ENCODE measurements at regions not wholly inside any gene's neighbourhood (a gene's known extent, or its start where the extent isn't known, plus 50 kb on each side); places are given as distances from the start of the nearest gene placed in this dataset.

DNA sequence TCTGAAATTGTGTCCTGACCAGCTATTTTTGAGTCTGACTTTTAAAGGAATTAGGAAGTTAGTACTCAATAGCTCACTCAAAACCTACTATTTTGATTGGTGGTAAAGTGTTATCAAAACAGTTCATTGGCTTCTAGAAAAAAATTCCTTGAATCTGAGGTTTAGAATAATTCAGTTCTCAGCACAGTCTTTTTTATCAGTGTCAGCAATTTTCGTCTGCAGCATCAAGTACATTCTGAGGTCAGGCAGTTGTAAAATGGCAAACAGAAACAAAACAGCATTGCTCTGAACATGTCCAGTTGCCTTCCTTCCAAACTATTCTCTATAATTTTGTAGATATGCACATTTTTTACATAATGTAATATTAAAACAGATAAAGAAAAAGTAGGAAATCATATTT lies 1644.1 kb downstream of the SLITRK5 start:
- TF ChIP-seq POLR2A (IDR thresholded peaks at IDR 0.05; ENCODE audit: low read depth, low read length), result no peak
- TF ChIP-seq, protein P1, sequence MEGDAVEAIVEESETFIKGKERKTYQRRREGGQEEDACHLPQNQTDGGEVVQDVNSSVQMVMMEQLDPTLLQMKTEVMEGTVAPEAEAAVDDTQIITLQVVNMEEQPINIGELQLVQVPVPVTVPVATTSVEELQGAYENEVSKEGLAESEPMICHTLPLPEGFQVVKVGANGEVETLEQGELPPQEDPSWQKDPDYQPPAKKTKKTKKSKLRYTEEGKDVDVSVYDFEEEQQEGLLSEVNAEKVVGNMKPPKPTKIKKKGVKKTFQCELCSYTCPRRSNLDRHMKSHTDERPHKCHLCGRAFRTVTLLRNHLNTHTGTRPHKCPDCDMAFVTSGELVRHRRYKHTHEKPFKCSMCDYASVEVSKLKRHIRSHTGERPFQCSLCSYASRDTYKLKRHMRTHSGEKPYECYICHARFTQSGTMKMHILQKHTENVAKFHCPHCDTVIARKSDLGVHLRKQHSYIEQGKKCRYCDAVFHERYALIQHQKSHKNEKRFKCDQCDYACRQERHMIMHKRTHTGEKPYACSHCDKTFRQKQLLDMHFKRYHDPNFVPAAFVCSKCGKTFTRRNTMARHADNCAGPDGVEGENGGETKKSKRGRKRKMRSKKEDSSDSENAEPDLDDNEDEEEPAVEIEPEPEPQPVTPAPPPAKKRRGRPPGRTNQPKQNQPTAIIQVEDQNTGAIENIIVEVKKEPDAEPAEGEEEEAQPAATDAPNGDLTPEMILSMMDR (conservative IDR thresholded peaks at IDR 0.05; ENCODE audit: low read depth, low read length), result no peak
- TF ChIP-seq NFE2L2 (IDR thresholded peaks at IDR 0.05; ENCODE audit: low read depth, low read length), result no peak
- TF ChIP-seq, protein P2, sequence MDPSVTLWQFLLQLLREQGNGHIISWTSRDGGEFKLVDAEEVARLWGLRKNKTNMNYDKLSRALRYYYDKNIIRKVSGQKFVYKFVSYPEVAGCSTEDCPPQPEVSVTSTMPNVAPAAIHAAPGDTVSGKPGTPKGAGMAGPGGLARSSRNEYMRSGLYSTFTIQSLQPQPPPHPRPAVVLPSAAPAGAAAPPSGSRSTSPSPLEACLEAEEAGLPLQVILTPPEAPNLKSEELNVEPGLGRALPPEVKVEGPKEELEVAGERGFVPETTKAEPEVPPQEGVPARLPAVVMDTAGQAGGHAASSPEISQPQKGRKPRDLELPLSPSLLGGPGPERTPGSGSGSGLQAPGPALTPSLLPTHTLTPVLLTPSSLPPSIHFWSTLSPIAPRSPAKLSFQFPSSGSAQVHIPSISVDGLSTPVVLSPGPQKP (IDR thresholded peaks at IDR 0.05; ENCODE audit: borderline replicate concordance, low read depth, low read length), result no peak
- no peak for TF ChIP-seq BHLHE40 (IDR thresholded peaks at IDR 0.05; ENCODE audit: low read depth, low read length)
- TF ChIP-seq SMC3 (IDR thresholded peaks at IDR 0.05; ENCODE audit: low read depth, low read length), result no peak
- TF ChIP-seq RFX5 (IDR thresholded peaks at IDR 0.05; ENCODE audit: low read depth, low read length), result no peak
- TF ChIP-seq CEBPB (IDR thresholded peaks at IDR 0.05; ENCODE audit: low read depth, low read length), result no peak
- TF ChIP-seq CHD1 (IDR thresholded peaks at IDR 0.05; ENCODE audit: low read depth, low read length), result no peak
- TF ChIP-seq, protein P3, sequence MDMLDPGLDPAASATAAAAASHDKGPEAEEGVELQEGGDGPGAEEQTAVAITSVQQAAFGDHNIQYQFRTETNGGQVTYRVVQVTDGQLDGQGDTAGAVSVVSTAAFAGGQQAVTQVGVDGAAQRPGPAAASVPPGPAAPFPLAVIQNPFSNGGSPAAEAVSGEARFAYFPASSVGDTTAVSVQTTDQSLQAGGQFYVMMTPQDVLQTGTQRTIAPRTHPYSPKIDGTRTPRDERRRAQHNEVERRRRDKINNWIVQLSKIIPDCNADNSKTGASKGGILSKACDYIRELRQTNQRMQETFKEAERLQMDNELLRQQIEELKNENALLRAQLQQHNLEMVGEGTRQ (IDR thresholded peaks at IDR 0.05; ENCODE audit: low read depth, low read length), result no peak
- no peak for TF ChIP-seq RAD21 (IDR thresholded peaks at IDR 0.05; ENCODE audit: low read length)
- TF ChIP-seq RCOR1 (IDR thresholded peaks at IDR 0.05; ENCODE audit: insufficient replicate concordance, low read length), result no peak

Data from IMR-90 (cell line).